HEK293 (cell line): ENCODE measurements at regions not wholly inside any gene's neighbourhood (a gene's known extent, or its start where the extent isn't known, plus 50 kb on each side); places are given as distances from the start of the nearest gene placed in this dataset.
"Not testable (repeated sequence)": the region's sequence is repeated elsewhere in the genome, so short reads cannot be mapped to it uniquely, and the experiment has no call there.

Experiments
- CTCF ChIA-PET: fragments of 350-600 bp; formaldehyde crosslinking; extraction: SDS; loops from one replicate; lab custom pipeline; 2021; ENCODE audit warnings: antibody characterized with exemption; lab: Yijun Ruan, JAX
- POLR2A ChIA-PET: fragments of 300-600 bp; formaldehyde crosslinking; extraction: SDS; loops from one replicate; lab custom pipeline; 2020; ENCODE audit warnings: antibody characterized with exemption, inconsistent platforms; lab: Yijun Ruan, JAX
- H3K27ac ChIP-seq: fragments of 200-500 bp; sonication (Bioruptor generic); 2 replicates; pipeline ENCODE4 v1.5.1; 2014; ENCODE audit warnings: low read depth, low read length, control low read depth, inconsistent platforms; ENCODE audit errors: extremely low read depth
- H3K36me3 ChIP-seq, 2 experiments: fragments of 200-500 bp in 1 of 2; sonication (Bioruptor generic) in 1 of 2; 1 replicate in 1 of 2; 2 replicates in 1 of 2; pipeline ENCODE4 v1.5.1; 2014 to 2017; ENCODE audit warnings: inconsistent platforms in 2 of 2, low read length in 2 of 2; ENCODE audit not compliant: control insufficient read depth in 2 of 2, insufficient read depth in 1 of 2
- H3K4me1 ChIP-seq: fragments of 200-500 bp; sonication (Bioruptor generic); 2 replicates; pipeline ENCODE4 v1.5.1; 2014; ENCODE audit warnings: mild to moderate bottlenecking, low read length, inconsistent platforms; ENCODE audit not compliant: control insufficient read depth, insufficient read depth
- H3K4me3 ChIP-seq: 2 replicates; pipeline ENCODE4 v1.5.1; 2011; ENCODE audit warnings: low read depth, mild to moderate bottlenecking, control low read depth, low read length, moderate library complexity
- H3K9me3 ChIP-seq: fragments of 200-500 bp; sonication (Bioruptor generic); 2 replicates; pipeline ENCODE4 v1.5.1; 2014; ENCODE audit warnings: low read depth, low read length, inconsistent platforms; ENCODE audit not compliant: control insufficient read depth, insufficient read depth
- GLIS2 ChIP-seq: fragments of 450-650 bp; formaldehyde crosslinking; IDR thresholded peaks from 2 replicates; pipeline ENCODE4 v1.5.1; 2016; ENCODE audit warnings: missing biosample characterization, missing genetic modification characterization
- KLF10 ChIP-seq: fragments of 450-650 bp; IDR thresholded peaks from 2 replicates; pipeline ENCODE4 v1.5.1; 2018; ENCODE audit warnings: missing biosample characterization, mild to moderate bottlenecking, missing genetic modification characterization
- KLF16 ChIP-seq: fragments of 450-650 bp; formaldehyde crosslinking; IDR thresholded peaks from 2 replicates; pipeline ENCODE4 v1.5.1; 2017; ENCODE audit warnings: missing biosample characterization, missing genetic modification characterization
- SCRT1 ChIP-seq: fragments of 450-650 bp; formaldehyde crosslinking; IDR thresholded peaks from 2 replicates; pipeline ENCODE4 v1.5.1; 2016; ENCODE audit warnings: missing biosample characterization, missing genetic modification characterization, borderline replicate concordance
- ZNF10 ChIP-seq: fragments of 450-650 bp; formaldehyde crosslinking; IDR thresholded peaks from 2 replicates; pipeline ENCODE4 v1.5.1; 2017; ENCODE audit warnings: missing biosample characterization, missing genetic modification characterization
- ZNF114 ChIP-seq: fragments of 450-650 bp; formaldehyde crosslinking; IDR thresholded peaks from 2 replicates; pipeline ENCODE4 v1.5.0; 2017; ENCODE audit warnings: missing biosample characterization, missing genetic modification characterization
- ZNF530 ChIP-seq: fragments of 450-650 bp; formaldehyde crosslinking; IDR thresholded peaks from 2 replicates; pipeline ENCODE4 v1.5.1; 2016; ENCODE audit warnings: low read depth, missing biosample characterization, missing genetic modification characterization
- ZNF623 ChIP-seq: fragments of 450-650 bp; formaldehyde crosslinking; IDR thresholded peaks from 2 replicates; pipeline ENCODE4 v1.5.1; 2016; ENCODE audit warnings: missing biosample characterization, missing genetic modification characterization
- ZNF791 ChIP-seq: fragments of 450-650 bp; formaldehyde crosslinking; IDR thresholded peaks from 2 replicates; pipeline ENCODE4 v1.5.1; 2016; ENCODE audit warnings: missing biosample characterization, missing genetic modification characterization
- ZNF830 ChIP-seq: fragments of 450-650 bp; IDR thresholded peaks from 2 replicates; pipeline ENCODE4 v1.5.0; 2018; ENCODE audit warnings: missing biosample characterization, missing genetic modification characterization, low read depth, mild to moderate bottlenecking, moderate library complexity
- ZSCAN23 ChIP-seq: fragments of 450-650 bp; formaldehyde crosslinking; IDR thresholded peaks from 2 replicates; pipeline ENCODE4 v1.5.1; 2016; ENCODE audit warnings: missing biosample characterization, missing genetic modification characterization
- TF ChIP-seq, protein P1 (sequence below): fragments of 450-650 bp; formaldehyde crosslinking; conservative IDR thresholded peaks from 2 replicates; pipeline ENCODE4 v1.5.1; 2016; ENCODE audit warnings: low read depth, missing biosample characterization, missing genetic modification characterization

DNA sequence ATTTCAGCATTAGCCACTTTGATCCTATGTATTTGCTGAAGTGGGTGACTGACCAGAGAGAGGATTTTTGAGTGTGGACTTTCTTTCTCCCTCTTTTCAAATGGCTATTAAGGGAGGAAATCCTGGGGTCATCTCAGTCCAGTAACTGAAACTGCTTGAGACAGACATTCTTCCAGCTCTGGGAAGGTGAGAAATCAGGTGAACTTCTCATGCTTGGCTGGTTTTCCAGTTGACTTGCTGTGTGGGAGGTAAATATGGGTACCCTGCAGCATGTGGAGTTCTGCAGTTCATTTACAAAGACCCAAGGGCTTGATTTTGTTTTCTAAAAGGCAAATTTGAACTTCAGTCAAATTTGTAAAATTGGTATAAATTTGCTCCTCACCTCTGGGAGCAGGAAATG, 461.1 kb upstream of the TBL1XR1 start (continued):
- TF ChIP-seq, protein P1, sequence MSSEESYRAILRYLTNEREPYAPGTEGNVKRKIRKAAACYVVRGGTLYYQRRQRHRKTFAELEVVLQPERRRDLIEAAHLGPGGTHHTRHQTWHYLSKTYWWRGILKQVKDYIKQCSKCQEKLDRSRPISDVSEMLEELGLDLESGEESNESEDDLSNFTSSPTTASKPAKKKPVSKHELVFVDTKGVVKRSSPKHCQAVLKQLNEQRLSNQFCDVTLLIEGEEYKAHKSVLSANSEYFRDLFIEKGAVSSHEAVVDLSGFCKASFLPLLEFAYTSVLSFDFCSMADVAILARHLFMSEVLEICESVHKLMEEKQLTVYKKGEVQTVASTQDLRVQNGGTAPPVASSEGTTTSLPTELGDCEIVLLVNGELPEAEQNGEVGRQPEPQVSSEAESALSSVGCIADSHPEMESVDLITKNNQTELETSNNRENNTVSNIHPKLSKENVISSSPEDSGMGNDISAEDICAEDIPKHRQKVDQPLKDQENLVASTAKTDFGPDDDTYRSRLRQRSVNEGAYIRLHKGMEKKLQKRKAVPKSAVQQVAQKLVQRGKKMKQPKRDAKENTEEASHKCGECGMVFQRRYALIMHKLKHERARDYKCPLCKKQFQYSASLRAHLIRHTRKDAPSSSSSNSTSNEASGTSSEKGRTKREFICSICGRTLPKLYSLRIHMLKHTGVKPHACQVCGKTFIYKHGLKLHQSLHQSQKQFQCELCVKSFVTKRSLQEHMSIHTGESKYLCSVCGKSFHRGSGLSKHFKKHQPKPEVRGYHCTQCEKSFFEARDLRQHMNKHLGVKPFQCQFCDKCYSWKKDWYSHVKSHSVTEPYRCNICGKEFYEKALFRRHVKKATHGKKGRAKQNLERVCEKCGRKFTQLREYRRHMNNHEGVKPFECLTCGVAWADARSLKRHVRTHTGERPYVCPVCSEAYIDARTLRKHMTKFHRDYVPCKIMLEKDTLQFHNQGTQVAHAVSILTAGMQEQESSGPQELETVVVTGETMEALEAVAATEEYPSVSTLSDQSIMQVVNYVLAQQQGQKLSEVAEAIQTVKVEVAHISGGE (tag by site-specific recombination): no peak
- TF ChIP-seq KLF10 (tag by site-specific recombination) (no peak), ZNF830 (tag by site-specific recombination) (no peak), ZNF10 (no peak)

- H3K27ac ChIP-seq, H3K4me1 ChIP-seq, H3K4me3 ChIP-seq, POLR2A ChIA-PET, H3K36me3 ChIP-seq, CTCF ChIA-PET, H3K9me3 ChIP-seq: not testable (repeated sequence)
Observed at GRCh38 chr3:177664380-177665103, 467.3 kb upstream of the TBL1XR1 start.

DNA sequence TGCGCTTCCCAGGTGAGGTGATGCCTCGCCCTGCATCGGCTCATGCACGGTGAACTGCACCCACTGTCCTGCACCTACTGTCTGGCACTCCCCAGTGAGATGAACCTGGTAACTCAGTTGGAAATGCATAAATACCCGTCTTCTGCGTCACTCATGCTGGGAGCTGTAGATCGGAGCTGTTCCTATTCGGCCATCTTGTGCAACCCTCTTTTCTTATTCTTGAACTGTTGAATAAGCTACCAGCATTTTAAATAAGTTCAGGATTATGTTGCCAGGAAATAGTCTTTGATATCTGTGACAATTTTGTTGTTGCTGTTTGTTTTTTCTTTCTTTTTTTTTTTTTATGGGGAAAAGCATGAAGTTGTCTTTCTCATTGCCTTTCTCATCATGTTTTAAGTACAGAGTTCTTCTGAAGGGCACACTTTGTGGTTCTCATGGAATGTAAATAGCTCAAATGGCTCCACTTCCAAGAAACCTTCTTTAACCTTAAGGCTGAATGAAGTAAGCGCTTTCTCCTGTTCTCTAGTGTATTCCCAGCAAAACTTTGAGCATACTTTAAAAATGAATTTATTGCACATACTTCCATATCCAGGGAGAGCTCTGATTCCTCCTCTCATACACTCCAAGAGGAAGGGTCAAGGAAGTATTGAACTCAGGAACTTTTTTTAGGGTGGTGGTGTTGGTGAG, 468.0 kb upstream of the TBL1XR1 start:
- Histone ChIP-seq H3K4me3 (no peak overlapping the region), H3K27ac (no peak overlapping the region), H3K9me3 (no peaks in the 10 kb centered on the region), H3K4me1 (no peaks in the 10 kb centered on the region), H3K36me3 (no peaks in the 10 kb centered on the region)
- ChIA-PET POLR2A (no interaction called here), CTCF (no interaction called here)
- TF ChIP-seq GLIS2 (tag by site-specific recombination) (no peak), SCRT1 (tag by site-specific recombination) (no peak), ZNF791 (no peak), ZNF530 (tag by site-specific recombination) (no peak), KLF16 (tag by site-specific recombination) (no peak), ZNF10 (no peak)

DNA sequence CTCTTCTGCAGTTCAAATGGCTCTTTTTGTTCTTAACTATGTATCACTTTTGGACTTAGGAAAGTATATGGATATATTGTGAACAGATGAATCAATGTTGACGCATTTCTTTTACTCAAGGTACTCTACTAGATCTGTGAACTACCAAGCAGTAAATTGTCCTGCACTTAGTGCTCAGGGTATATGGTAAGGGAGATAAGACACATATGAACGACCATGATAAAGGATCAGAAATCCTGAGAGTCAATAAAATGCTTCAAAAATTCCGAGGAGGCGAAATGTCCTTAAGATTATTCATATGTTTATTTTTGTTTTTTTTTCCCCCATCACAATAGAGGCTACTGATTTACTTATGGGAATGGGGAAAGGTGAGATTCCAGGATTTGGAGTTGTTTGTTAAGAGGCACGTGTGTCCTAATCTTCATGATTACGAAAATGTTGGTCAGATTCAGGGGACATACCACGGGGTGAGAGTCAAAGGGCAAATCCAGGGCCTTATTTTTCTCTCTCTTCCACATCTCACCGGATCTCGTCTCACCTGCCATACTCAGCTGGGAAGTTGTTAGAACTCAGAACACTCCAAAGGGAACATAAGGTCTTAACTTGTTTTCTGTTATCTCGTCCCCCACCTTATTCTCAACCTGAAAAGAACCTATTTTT, 475.1 kb upstream of the TBL1XR1 start:
- POLR2A ChIA-PET: no interaction called here
- Histone ChIP-seq H3K36me3 (no peaks in the 10 kb centered on the region), H3K4me3 (no peak overlapping the region), H3K9me3 (no peaks in the 10 kb centered on the region), H3K27ac (no peak overlapping the region), H3K4me1 (no peaks in the 10 kb centered on the region)
- CTCF ChIA-PET: no interaction called here
- TF ChIP-seq ZSCAN23 (tag by site-specific recombination) (no peak), ZNF623 (tag by site-specific recombination) (no peak), ZNF114 (tag by site-specific recombination) (no peak)
